GM21737 (cell line): ENCODE measurements at regions not wholly inside any gene's neighbourhood (a gene's known extent, or its start where the extent isn't known, plus 50 kb on each side); places are given as distances from the start of the nearest gene placed in this dataset.

Source experiments
- ATAC-seq: cut with Tn5 transposase; IDR thresholded peaks from one replicate; pipeline ENCODE4 v1.9.1; 2021; ENCODE audit warnings: mild to moderate bottlenecking, moderate library complexity; ENCODE audit not compliant: unreplicated experiment

DNA sequence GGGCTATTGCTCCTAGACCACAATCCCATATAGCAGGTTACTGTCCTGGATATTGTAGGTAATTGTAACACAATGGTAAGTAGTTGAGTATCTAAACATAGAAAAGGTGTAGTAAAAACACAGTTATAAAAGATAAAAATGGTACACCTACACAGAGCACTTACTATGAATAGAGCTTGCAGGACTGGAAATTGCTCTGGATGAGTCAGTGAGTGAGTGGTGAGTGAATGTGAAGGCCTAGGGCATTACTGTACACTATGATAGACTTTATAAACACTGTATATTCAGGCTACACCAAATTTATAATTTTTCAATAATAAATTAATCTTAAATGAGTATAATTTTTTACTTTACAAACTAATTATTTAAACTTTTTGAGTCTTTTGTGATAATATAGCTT, 425.7 kb downstream of the PABPC4L start:
- ATAC-seq, result no peak

GRCh38 chr4:133775469-133775868, 426.1 kb downstream of the PABPC4L start:
- ATAC-seq, result no peak

GRCh38 chr4:133759428-133759827, 442.2 kb downstream of the PABPC4L start:
- ATAC-seq, result no peak

DNA sequence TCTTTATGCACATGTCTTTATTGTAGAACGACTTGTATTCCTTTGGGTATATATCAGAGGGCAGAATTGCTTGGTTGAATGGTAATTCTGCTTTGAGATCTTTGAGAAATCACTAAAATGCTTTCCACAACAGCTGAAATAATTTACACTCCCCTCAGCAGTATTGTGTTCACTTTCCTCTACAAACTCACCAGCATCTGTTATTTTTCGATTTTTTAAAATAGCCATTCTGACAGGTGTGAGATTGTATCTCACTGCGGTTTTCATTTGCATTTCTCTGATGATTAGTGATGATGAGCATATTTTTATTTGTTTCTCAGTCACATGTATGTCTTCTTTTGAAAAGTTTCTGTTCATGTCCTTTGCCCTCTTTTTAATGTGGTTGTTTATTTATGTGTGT, 459.8 kb downstream of the PABPC4L start:
- no peak for ATAC-seq

DNA sequence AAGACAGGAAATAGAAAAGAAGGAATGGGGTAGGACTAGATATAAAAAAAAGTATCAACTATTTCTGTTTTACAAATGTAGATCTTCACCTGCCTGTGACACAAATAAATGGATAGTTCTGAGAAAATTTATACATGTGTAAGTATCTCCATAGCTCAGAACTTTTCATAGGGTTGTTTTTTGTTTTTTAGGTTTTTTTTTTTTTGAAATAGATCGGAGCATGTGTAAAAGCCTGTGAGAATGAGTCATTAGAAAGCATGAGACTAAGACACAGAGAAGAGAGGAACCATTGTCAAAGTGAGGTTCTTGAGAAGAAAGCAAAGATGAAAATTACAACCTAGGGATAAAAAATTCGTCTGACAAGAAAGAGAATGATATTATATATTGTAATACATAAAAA, 481.6 kb downstream of the PABPC4L start:
- ATAC-seq, result no peak

DNA sequence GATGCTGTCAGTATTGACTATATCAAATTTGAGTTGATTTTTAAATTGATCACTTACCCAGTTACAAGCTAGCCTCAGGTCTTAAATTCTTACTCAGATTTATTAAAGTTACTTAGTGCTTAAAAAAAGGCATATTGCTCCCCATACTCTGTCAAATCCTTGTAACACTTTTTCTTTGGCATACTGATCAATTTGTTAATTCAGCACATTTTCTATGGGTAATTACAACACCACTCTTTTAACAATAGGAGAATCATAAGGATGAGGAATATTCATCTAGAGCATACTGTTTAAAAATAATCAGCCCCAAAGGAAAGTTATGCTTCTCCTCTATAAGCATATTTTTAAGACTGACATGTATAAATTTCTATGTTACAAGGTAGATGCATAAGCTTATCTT, 482.5 kb downstream of the PABPC4L start:
- no peak for ATAC-seq

GRCh38 chr4:133714211-133714610, 487.4 kb downstream of the PABPC4L start:
- no peak for ATAC-seq

GRCh38 chr4:133713340-133713739, 488.2 kb downstream of the PABPC4L start:
- no peak for ATAC-seq

GRCh38 chr4:133711817-133712216, 489.8 kb downstream of the PABPC4L start:
- no peak for ATAC-seq

DNA sequence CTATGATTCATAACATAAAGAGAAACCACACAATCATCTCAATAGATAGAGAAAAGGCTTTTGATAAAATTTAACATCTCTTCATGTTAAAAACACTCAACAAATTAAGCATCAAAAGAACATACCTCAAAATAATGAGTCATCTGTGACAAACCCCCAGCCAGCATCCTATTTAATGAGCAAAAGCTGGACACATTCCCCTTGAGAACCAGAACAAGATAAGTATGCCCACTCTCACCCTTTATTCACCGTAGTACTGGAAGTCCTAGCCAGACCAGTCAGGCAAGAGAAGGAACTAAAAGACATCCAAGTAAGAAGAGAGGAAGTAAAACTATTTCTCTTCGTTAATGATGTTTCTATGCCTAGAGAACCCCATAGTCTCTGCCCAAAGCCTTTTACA, 507.2 kb downstream of the PABPC4L start:
- no peak for ATAC-seq

DNA sequence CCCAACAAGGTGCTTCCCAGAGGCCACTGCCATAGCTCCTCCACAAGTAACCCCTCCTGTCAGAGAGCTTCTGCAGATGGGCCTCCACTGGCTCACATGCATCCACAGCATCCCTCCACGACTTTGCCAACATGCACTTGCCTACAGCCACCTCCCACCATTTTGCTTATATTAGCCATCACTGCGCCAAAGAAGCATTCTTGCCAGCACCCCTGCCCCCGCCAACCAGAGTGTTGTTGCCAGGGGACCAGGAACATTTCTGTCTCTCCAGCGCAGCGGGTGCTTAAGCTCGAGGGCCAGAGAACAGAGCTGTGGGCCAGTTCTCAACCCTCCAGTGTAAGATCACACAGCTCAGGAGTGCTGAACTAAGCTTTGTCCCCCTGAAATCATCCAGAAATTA, 517.6 kb downstream of the PABPC4L start:
- ATAC-seq, result no peak

DNA sequence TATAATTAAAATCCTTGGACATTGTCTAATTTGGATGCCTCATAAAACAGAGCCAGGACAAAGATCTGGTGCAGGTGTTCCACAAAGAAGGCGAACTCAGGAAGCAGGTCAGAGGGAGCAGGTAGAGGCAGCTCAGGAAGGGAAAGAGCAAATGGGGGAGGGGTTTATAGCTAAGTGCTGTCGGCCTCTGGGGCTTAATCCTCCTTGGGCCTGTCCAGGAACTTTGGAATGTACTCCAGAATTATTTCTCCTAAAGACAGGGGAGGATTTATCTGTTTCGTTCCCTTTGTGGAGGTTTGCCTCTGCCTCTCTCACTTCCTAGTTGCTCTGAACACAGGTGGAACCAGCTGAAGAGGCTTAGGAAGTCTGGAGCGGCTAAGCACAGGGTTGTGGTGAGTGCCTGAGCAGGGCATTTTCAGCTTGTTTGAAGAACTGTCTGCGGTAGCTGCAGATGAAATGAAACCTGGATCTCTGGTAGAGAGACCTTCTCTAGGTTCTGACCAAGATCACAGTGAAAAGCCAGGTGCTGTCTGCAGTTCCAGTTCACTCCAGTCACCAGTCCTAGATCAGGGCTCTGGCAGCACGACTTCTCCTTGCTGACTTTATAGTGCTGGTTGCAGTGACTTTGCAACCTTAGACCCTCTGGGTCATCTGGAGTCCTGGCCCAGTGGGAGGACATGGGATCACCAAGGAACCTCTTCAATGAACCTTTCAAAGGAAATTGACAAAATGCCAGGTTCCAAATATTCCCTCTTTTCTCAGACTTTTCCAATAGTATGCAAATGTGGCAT, 519.2 kb downstream of the PCDH10 start:
- no peak for ATAC-seq

GRCh38 chr4:133647206-133647605, 498.1 kb downstream of the PCDH10 start:
- ATAC-seq, result no peak

DNA sequence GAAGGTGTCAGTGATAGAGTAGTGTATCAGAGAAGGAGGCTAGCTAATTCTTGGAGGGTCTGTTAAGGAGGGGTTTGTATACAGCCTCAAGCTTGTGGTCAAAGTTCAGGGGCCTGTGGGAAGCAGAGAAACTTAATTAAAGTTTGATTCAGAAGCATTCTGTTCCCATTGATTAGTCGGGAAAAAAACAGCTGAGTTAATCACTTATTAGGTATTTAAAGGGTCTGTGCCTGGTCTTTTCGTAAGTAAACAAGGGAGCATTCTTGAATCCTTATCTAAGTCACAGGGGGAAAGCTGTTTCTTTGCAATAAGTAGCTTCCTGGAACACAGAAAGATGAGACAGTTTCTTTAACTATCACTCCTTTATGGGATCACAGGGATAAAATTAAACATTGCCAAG, 492.1 kb downstream of the PCDH10 start:
- no peak for ATAC-seq

- no peak for ATAC-seq
Measured at GRCh38 chr4:133638751-133639150, 489.7 kb downstream of the PCDH10 start.

GRCh38 chr4:133637161-133637560, 488.1 kb downstream of the PCDH10 start:
- ATAC-seq, result no peak

- ATAC-seq, result no peak
Measured at GRCh38 chr4:133624744-133625143, 475.6 kb downstream of the PCDH10 start.

DNA sequence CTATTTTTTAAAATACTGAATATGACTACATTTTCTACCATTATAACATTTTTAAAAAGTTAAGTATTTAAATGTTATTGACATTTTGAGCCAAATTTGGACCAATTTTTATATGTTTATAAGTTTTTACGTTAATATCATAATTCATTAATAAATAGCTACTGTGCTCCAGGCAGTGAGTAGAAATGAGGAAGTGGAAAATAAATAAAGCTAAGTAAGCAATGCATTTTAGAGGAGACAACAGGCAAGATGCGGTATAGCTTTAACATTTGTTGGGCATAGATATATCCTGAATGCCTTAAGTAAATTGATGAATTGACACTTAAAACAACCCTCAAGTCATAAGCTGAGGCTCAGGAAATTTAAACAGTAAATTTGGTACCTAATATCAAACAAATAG, 474.8 kb downstream of the PCDH10 start:
- no peak for ATAC-seq

GRCh38 chr4:133621628-133622027, 472.5 kb downstream of the PCDH10 start:
- no peak for ATAC-seq

- no peak for ATAC-seq
Measured at GRCh38 chr4:133620555-133620954, 471.5 kb downstream of the PCDH10 start.

- no peak for ATAC-seq
Measured at GRCh38 chr4:133618963-133619362, 469.9 kb downstream of the PCDH10 start.

- no peak for ATAC-seq
Measured at GRCh38 chr4:133600008-133600407, 450.9 kb downstream of the PCDH10 start.

DNA sequence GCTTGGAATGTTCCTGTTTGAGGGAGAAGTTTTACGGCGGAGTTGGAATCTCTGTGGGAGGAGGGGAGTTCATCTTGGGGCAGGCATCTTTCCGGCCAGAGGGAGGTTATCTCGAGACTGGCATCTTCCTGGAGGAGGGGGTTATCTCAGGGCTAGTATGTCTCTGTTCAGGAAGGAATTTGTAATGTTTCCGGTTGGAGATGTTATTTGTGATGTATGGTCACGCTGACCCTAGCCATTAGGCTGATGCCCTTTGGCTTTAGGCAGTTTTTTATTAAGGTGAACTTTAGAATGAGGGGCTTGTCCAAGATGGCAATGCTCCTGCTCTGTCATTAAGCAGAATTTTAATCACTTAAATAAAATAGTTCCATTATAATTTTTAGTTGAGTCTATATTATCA, 449.7 kb downstream of the PCDH10 start:
- ATAC-seq, result no peak
